ACC112 (cell line): ENCODE measurements at regions not wholly inside any gene's neighbourhood (a gene's known extent, or its start where the extent isn't known, plus 50 kb on each side); places are given as distances from the start of the nearest gene placed in this dataset.
"Not testable (repeated sequence)": the region's sequence is repeated elsewhere in the genome, so short reads cannot be mapped to it uniquely, and the experiment has no call there.

ENCODE experiments used
- H2AFZ ChIP-seq: fragments of 200-600 bp; sonication (generic); one replicate; pipeline ENCODE4 v1.6.0; 2017; ENCODE audit warnings: antibody characterized with exemption, low read length; ENCODE audit not compliant: unreplicated experiment
- H3K27ac ChIP-seq: fragments of 200-600 bp; sonication (generic); 2 replicates; pipeline ENCODE4 v1.5.1; 2014; ENCODE audit warnings: low read depth, mild to moderate bottlenecking, antibody characterized with exemption, low read length, moderate library complexity
- H3K27me3 ChIP-seq: fragments of 200-600 bp; sonication (generic); 2 replicates; pipeline ENCODE4 v1.6.1; 2014; ENCODE audit warnings: mild to moderate bottlenecking, antibody characterized with exemption, low read length, moderate library complexity, mixed read lengths; ENCODE audit not compliant: insufficient read depth
- H3K36me3 ChIP-seq: fragments of 200-600 bp; sonication (generic); 2 replicates; pipeline ENCODE4 v1.6.1; 2016; ENCODE audit warnings: mild to moderate bottlenecking, antibody characterized with exemption, low read length, moderate library complexity, mixed read lengths; ENCODE audit not compliant: insufficient read depth
- H3K4me1 ChIP-seq: fragments of 200-600 bp; sonication (generic); one replicate; pipeline ENCODE4 v1.6.1; 2016; ENCODE audit warnings: low read length, mixed read lengths; ENCODE audit not compliant: insufficient read depth, unreplicated experiment, control insufficient read depth
- H3K4me3 ChIP-seq: fragments of 200-600 bp; sonication (generic); 2 replicates; pipeline ENCODE4 v1.5.1; 2014; ENCODE audit warnings: mild to moderate bottlenecking, low read depth, low read length
- H3K79me2 ChIP-seq: fragments of 200-600 bp; sonication (generic); one replicate; pipeline ENCODE4 v1.6.0; 2016; ENCODE audit warnings: low read length; ENCODE audit not compliant: control insufficient read depth, unreplicated experiment, insufficient read depth

GRCh38 chr4:91758487-91758886 lies 545.3 kb upstream of the GRID2 start:
- no peak overlapping the region for H2AFZ ChIP-seq
- no peaks in the 10 kb centered on the region for H3K79me2 ChIP-seq
- H3K4me1 ChIP-seq = no peaks in the 10 kb centered on the region
- H3K27me3 ChIP-seq = no peaks in the 10 kb centered on the region
- no peaks in the 10 kb centered on the region for H3K36me3 ChIP-seq
- H3K27ac ChIP-seq = no peak overlapping the region
- no peak overlapping the region for H3K4me3 ChIP-seq

GRCh38 chr4:91764085-91764484 lies 539.7 kb upstream of the GRID2 start:
- Histone ChIP-seq H2AFZ (no peak overlapping the region), H3K4me1 (no peaks in the 10 kb centered on the region), H3K27me3 (no peaks in the 10 kb centered on the region), H3K79me2 (no peaks in the 10 kb centered on the region), H3K27ac (no peak overlapping the region), H3K36me3 (no peaks in the 10 kb centered on the region), H3K4me3 (no peak overlapping the region)

- H3K4me3 ChIP-seq = no peak overlapping the region
- no peaks in the 10 kb centered on the region for H3K4me1 ChIP-seq
- H3K79me2 ChIP-seq = no peaks in the 10 kb centered on the region
- no peaks in the 10 kb centered on the region for H3K36me3 ChIP-seq
- H3K27ac ChIP-seq = no peak overlapping the region
- no peak overlapping the region for H2AFZ ChIP-seq
- H3K27me3 ChIP-seq = no peaks in the 10 kb centered on the region
These were observed 533.9 kb upstream of the GRID2 start for GRCh38 chr4:91769912-91770311.

- H2AFZ ChIP-seq, H3K4me1 ChIP-seq, H3K36me3 ChIP-seq, H3K27ac ChIP-seq, H3K79me2 ChIP-seq, H3K4me3 ChIP-seq, H3K27me3 ChIP-seq: not testable (repeated sequence)
These were observed 512.1 kb upstream of the GRID2 start for GRCh38 chr4:91791631-91792030.

- Histone ChIP-seq H3K79me2 (no peaks in the 10 kb centered on the region), H3K4me1 (no peaks in the 10 kb centered on the region), H3K27me3 (no peaks in the 10 kb centered on the region), H3K4me3 (no peak overlapping the region), H2AFZ (no peak overlapping the region), H3K27ac (no peak overlapping the region), H3K36me3 (no peaks in the 10 kb centered on the region)
These were observed 507.8 kb upstream of the GRID2 start for GRCh38 chr4:91795947-91796346.

GRCh38 chr4:91812319-91812718 lies 491.4 kb upstream of the GRID2 start:
- H3K79me2 ChIP-seq = no peaks in the 10 kb centered on the region
- no peaks in the 10 kb centered on the region for H3K27me3 ChIP-seq
- H3K4me3 ChIP-seq = no peak overlapping the region
- H2AFZ ChIP-seq = no peak overlapping the region
- no peaks in the 10 kb centered on the region for H3K36me3 ChIP-seq
- no peak overlapping the region for H3K27ac ChIP-seq
- no peaks in the 10 kb centered on the region for H3K4me1 ChIP-seq

GRCh38 chr4:91824773-91825172 lies 479.0 kb upstream of the GRID2 start:
- Histone ChIP-seq H3K79me2 (no peaks in the 10 kb centered on the region), H3K36me3 (no peaks in the 10 kb centered on the region), H2AFZ (no peak overlapping the region), H3K4me1 (no peaks in the 10 kb centered on the region), H3K27ac (no peak overlapping the region), H3K27me3 (no peaks in the 10 kb centered on the region), H3K4me3 (no peak overlapping the region)

- Histone ChIP-seq H3K4me3 (no peak overlapping the region), H3K27me3 (no peaks in the 10 kb centered on the region), H3K79me2 (no peaks in the 10 kb centered on the region), H3K4me1 (no peaks in the 10 kb centered on the region), H3K36me3 (no peaks in the 10 kb centered on the region), H2AFZ (no peak overlapping the region), H3K27ac (no peak overlapping the region)
These were observed 477.6 kb upstream of the GRID2 start for GRCh38 chr4:91826186-91826585.

GRCh38 chr4:91827914-91828313 lies 475.9 kb upstream of the GRID2 start:
- Histone ChIP-seq H3K27ac (no peak overlapping the region), H3K4me1 (no peaks in the 10 kb centered on the region), H3K4me3 (no peak overlapping the region), H3K36me3 (no peaks in the 10 kb centered on the region), H2AFZ (no peak overlapping the region), H3K27me3 (no peaks in the 10 kb centered on the region), H3K79me2 (no peaks in the 10 kb centered on the region)

GRCh38 chr4:91829531-91829930 lies 474.2 kb upstream of the GRID2 start:
- Histone ChIP-seq H3K36me3 (no peaks in the 10 kb centered on the region), H3K79me2 (no peaks in the 10 kb centered on the region), H3K27ac (no peak overlapping the region), H2AFZ (no peak overlapping the region), H3K27me3 (no peaks in the 10 kb centered on the region), H3K4me1 (no peaks in the 10 kb centered on the region), H3K4me3 (no peak overlapping the region)

GRCh38 chr4:91830681-91831395 lies 472.9 kb upstream of the GRID2 start:
- H2AFZ ChIP-seq = no peak overlapping the region
- no peaks in the 10 kb centered on the region for H3K27me3 ChIP-seq
- no peak overlapping the region for H3K4me3 ChIP-seq
- no peaks in the 10 kb centered on the region for H3K79me2 ChIP-seq
- H3K27ac ChIP-seq = no peak overlapping the region
- no peaks in the 10 kb centered on the region for H3K36me3 ChIP-seq
- no peaks in the 10 kb centered on the region for H3K4me1 ChIP-seq
